ENCODE measurements at regions not wholly inside any gene's neighbourhood (a gene's known extent, or its start where the extent isn't known, plus 50 kb on each side); places are given as distances from the start of the nearest gene placed in this dataset.
"Not testable (repeated sequence)": the region's sequence is repeated elsewhere in the genome, so short reads cannot be mapped to it uniquely, and the experiment has no call there.

- in situ Hi-C loops (cut with MboI; ENCODE audit: low sequenced_read_pairs) = no loop called here
Observed at GRCh38 chr5:38151878-38152277, 106.5 kb upstream of the EGFLAM start.

GRCh38 chr5:38149815-38150195 lies 108.6 kb upstream of the EGFLAM start:
- in situ Hi-C loops (cut with MboI; ENCODE audit: low sequenced_read_pairs) = no loop called here

- in situ Hi-C loops (cut with MboI; ENCODE audit: low sequenced_read_pairs) = no loop called here
Observed at GRCh38 chr5:38148021-38148625, 110.2 kb upstream of the EGFLAM start.

GRCh38 chr5:38143384-38143783 lies 115.0 kb upstream of the EGFLAM start:
- in situ Hi-C loops (cut with MboI; ENCODE audit: low sequenced_read_pairs) = no loop called here

- in situ Hi-C loops (cut with MboI; ENCODE audit: low sequenced_read_pairs) = no loop called here
Observed at GRCh38 chr5:38141665-38142064, 116.7 kb upstream of the EGFLAM start.

- in situ Hi-C loops (cut with MboI; ENCODE audit: low sequenced_read_pairs) = no loop called here
Observed at GRCh38 chr5:38138574-38138973, 119.8 kb upstream of the EGFLAM start.

GRCh38 chr5:38135486-38136039 lies 122.8 kb upstream of the EGFLAM start:
- in situ Hi-C loops (cut with MboI; ENCODE audit: low sequenced_read_pairs) = no loop called here

GRCh38 chr5:38134810-38135209 lies 123.5 kb upstream of the EGFLAM start:
- in situ Hi-C loops (cut with MboI; ENCODE audit: low sequenced_read_pairs) = no loop called here

- in situ Hi-C loops (cut with MboI; ENCODE audit: low sequenced_read_pairs) = not testable (repeated sequence)
Observed at GRCh38 chr5:38134294-38134693, 124.1 kb upstream of the EGFLAM start.

- in situ Hi-C loops (cut with MboI; ENCODE audit: low sequenced_read_pairs) = no loop called here
Observed at GRCh38 chr5:38131686-38132085, 126.7 kb upstream of the EGFLAM start.

- in situ Hi-C loops (cut with MboI; ENCODE audit: low sequenced_read_pairs) = no loop called here
Observed at GRCh38 chr5:38124321-38124720, 134.0 kb upstream of the EGFLAM start.

GRCh38 chr5:38121420-38121819 lies 136.9 kb upstream of the EGFLAM start:
- in situ Hi-C loops (cut with MboI; ENCODE audit: low sequenced_read_pairs) = no loop called here

- in situ Hi-C loops (cut with MboI; ENCODE audit: low sequenced_read_pairs) = no loop called here
Observed at GRCh38 chr5:38119836-38120235, 138.5 kb upstream of the EGFLAM start.

GRCh38 chr5:38117784-38118479 lies 140.4 kb upstream of the EGFLAM start:
- in situ Hi-C loops (cut with MboI; ENCODE audit: low sequenced_read_pairs) = no loop called here

GRCh38 chr5:38115318-38115827 lies 143.0 kb upstream of the EGFLAM start:
- in situ Hi-C loops (cut with MboI; ENCODE audit: low sequenced_read_pairs) = no loop called here

- in situ Hi-C loops (cut with MboI; ENCODE audit: low sequenced_read_pairs) = no loop called here
Observed at GRCh38 chr5:38113880-38114279, 144.5 kb upstream of the EGFLAM start.

GRCh38 chr5:38113456-38113855 lies 144.9 kb upstream of the EGFLAM start:
- in situ Hi-C loops (cut with MboI; ENCODE audit: low sequenced_read_pairs) = no loop called here

- in situ Hi-C loops (cut with MboI; ENCODE audit: low sequenced_read_pairs) = no loop called here
Observed at GRCh38 chr5:38112938-38113337, 145.4 kb upstream of the EGFLAM start.

- in situ Hi-C loops (cut with MboI; ENCODE audit: low sequenced_read_pairs) = no loop called here
Observed at GRCh38 chr5:38110130-38110529, 148.2 kb upstream of the EGFLAM start.

GRCh38 chr5:38107096-38107495 lies 151.3 kb upstream of the EGFLAM start:
- in situ Hi-C loops (cut with MboI; ENCODE audit: low sequenced_read_pairs) = no loop called here

- in situ Hi-C loops (cut with MboI; ENCODE audit: low sequenced_read_pairs) = no loop called here
Observed at GRCh38 chr5:38105801-38106200, 152.6 kb upstream of the EGFLAM start.

GRCh38 chr5:38105231-38105570 lies 153.2 kb upstream of the EGFLAM start:
- in situ Hi-C loops (cut with MboI; ENCODE audit: low sequenced_read_pairs) = no loop called here

All from HL-60/S4 (cell line).